Skeletal muscle satellite cell (primary cell): ENCODE measurements at regions not wholly inside any gene's neighbourhood (a gene's known extent, or its start where the extent isn't known, plus 50 kb on each side); places are given as distances from the start of the nearest gene placed in this dataset.

Source experiments
- H3K27me3 ChIP-seq: 2 replicates; pipeline ENCODE4 v1.7.0; 2013; ENCODE audit warnings: low read length; ENCODE audit not compliant: control insufficient read depth, insufficient read depth
- H3K36me3 ChIP-seq: 2 replicates; pipeline ENCODE4 v1.7.0; 2013; ENCODE audit warnings: mild to moderate bottlenecking, control low read depth, low read length; ENCODE audit not compliant: insufficient read depth
- H3K4me1 ChIP-seq: 2 replicates; pipeline ENCODE4 v1.7.0; 2013; ENCODE audit warnings: low read length; ENCODE audit not compliant: control insufficient read depth, insufficient read depth
- H3K4me2 ChIP-seq: 2 replicates; pipeline ENCODE4 v1.7.0; 2013; ENCODE audit warnings: mild to moderate bottlenecking, low read length
- H3K4me3 ChIP-seq: 2 replicates; pipeline ENCODE4 v1.7.0; 2013; ENCODE audit warnings: low read length
- H3K9ac ChIP-seq: 2 replicates; pipeline ENCODE4 v1.7.0; 2013; ENCODE audit warnings: mild to moderate bottlenecking, low read depth, low read length, moderate library complexity
- H3K9me3 ChIP-seq: replicated peaks from 2 replicates; pipeline ENCODE4 v1.7.0; 2013; ENCODE audit warnings: mild to moderate bottlenecking, control low read depth, low read length

DNA sequence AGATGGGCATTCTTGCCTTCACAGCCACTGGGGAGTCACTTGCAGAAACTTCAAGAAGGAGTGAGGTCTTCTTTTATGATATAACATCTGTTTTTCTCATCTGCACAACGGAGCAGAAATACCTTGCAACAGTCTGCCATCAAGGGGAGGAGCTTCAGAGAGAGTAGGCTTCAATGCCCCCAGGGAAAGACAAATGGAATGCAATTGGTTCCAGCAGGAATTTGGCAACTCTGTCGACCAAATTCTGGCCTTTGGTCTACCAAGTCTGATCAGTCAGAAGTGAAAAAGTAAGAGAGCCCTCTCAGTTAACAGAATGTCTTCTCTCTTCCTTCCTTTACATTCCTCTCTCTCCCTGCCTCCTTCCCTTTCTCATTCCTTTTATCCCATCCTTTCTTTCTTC is 229.3 kb downstream of the IDS start:
- Histone ChIP-seq H3K9ac (no peak overlapping the region), H3K4me2 (no peak overlapping the region)

DNA sequence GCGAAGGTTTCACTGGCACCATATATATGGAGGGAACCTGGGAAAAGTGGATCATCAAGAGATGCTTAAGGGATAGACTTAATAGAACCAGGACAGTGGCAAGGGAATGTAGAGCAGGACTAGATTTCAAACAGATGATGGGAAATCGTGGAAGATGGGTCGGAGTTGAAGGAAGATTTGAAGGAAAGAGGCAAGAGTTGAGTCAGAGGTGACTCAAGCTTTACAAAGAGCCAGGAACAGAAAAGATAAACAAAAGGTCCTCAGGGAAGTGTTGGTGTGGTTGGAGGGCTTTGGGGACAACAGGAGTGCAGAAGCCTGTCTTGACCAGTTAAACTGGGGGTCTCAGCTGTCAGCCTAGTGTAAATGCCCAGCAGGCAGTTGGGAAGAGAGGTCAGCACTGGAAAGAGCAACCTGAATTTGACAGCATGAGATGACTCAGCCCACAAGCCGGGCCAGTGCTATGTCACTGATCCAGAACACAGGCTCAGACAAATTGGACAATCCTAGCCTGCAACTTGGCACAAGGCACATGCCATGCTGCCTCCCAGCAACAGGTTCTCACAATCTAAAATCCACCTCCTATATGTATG is 230.5 kb downstream of the IDS start:
- Histone ChIP-seq H3K4me1 (peaks cover 9% of the 10 kb centered on the region), H3K9ac (no peak overlapping the region), H3K27me3 (no peaks in the 10 kb centered on the region), H3K4me3 (no peak overlapping the region), H3K36me3 (no peaks in the 10 kb centered on the region), H3K9me3 (no peaks in the 10 kb centered on the region), H3K4me2 (peak overlapping the region; percentile 2)

More for the DNA sequence above, 229.3 kb downstream of the IDS start:
- Histone ChIP-seq H3K9me3 (no peaks in the 10 kb centered on the region), H3K4me3 (no peak overlapping the region), H3K27me3 (no peaks in the 10 kb centered on the region), H3K4me1 (peaks cover 9% of the 10 kb centered on the region), H3K36me3 (no peaks in the 10 kb centered on the region)

DNA sequence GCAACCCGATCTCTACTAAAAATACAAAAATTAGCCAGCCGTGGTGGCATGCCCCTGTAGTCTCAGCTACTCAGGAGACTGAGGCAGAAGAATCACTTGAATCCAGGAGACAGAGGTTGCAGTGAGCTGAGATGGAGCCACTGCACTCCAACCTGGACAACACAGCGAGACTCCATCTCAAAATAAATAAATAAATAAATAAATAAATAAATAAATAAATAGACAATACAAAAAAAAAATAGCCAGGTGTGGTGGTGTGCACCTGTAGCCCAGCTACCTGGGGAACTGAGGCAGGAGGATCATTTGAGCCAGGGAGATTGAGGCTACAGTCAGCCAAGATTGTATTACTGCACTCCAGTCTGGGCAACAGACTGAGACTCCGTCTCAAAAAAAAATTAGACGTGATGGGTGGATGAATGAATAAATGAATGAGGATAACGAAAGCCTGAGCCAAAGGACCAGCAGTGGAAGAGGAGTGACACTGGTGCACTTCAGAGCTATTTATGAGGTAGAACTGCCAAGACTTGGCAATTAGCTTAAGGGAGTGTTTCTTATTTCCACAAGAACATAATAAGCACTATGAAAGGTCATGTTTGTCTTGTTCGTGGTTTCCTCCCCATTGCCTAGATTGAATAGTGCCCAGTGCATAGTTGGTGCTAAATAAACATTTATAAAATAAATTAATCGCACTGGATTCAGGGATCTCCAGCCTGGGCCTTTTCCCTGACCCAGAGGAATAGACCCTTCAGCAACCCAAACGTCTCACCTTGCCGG is 232.2 kb downstream of the IDS start:
- no peak overlapping the region for H3K9ac ChIP-seq
- no peak overlapping the region for H3K4me3 ChIP-seq
- no peak overlapping the region for H3K4me2 ChIP-seq
- peaks cover 9% of the 10 kb centered on the region for H3K4me1 ChIP-seq
- H3K36me3 ChIP-seq: no peaks in the 10 kb centered on the region
- H3K27me3 ChIP-seq: no peaks in the 10 kb centered on the region
- no peaks in the 10 kb centered on the region for H3K9me3 ChIP-seq

GRCh38 chrX:149267878-149268813 is 237.0 kb downstream of the IDS start:
- peaks cover 4% of the 10 kb centered on the region for H3K9me3 ChIP-seq
- H3K4me1 ChIP-seq: no peaks in the 10 kb centered on the region
- H3K4me2 ChIP-seq: no peak overlapping the region
- no peak overlapping the region for H3K4me3 ChIP-seq
- no peaks in the 10 kb centered on the region for H3K36me3 ChIP-seq
- H3K9ac ChIP-seq: no peak overlapping the region
- no peaks in the 10 kb centered on the region for H3K27me3 ChIP-seq

DNA sequence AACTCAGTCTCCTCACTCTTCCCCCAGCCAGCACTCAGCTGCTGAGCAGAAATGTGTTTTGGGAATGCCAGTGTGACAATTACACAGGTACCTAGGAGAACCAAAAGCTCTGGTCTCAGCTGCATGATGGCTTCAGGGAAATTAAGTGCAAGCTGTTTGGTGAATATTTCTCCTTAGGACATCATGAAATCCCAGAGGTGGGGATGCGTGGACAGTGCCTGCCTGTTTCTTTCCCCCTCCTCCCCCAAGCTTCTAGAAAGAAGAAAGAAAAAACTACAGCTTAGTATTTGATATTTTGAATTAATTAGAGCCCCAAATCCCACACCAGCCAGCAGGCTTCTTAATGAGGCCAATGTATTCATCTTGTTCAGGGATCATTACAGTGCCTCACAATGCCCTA is 243.0 kb downstream of the IDS start:
- Histone ChIP-seq H3K9ac (no peak overlapping the region), H3K36me3 (no peaks in the 10 kb centered on the region), H3K27me3 (no peaks in the 10 kb centered on the region), H3K9me3 (peaks cover 3% of the 10 kb centered on the region), H3K4me1 (peaks cover 8% of the 10 kb centered on the region), H3K4me3 (no peak overlapping the region), H3K4me2 (no peak overlapping the region)

- H3K36me3 ChIP-seq: no peaks in the 10 kb centered on the region
- H3K9me3 ChIP-seq: no peaks in the 10 kb centered on the region
- H3K27me3 ChIP-seq: no peaks in the 10 kb centered on the region
- no peak overlapping the region for H3K4me2 ChIP-seq
- H3K9ac ChIP-seq: no peak overlapping the region
- H3K4me1 ChIP-seq: peaks cover 8% of the 10 kb centered on the region
- no peak overlapping the region for H3K4me3 ChIP-seq
These were observed 245.9 kb downstream of the IDS start for GRCh38 chrX:149259241-149259640.

DNA sequence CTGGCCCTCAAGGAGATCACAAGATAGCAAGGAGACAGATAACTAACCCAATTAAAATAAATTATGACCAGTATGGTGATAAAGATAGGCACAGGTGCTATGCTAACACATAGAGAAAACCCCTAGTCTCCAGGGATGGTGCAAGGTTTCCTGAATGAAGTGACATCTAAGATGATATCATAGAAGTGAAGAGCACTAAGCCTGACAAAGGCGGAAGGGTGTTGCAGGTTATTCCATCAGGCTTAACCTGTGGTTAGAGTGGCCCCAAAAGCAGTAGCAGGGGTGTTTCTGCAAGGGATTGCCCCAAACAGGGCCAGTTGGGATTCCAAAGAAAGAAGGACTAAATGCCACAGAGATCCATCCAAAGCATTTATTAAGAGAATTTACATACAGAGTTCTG is 249.2 kb downstream of the IDS start:
- Histone ChIP-seq H3K4me3 (no peak overlapping the region), H3K9ac (no peak overlapping the region), H3K9me3 (no peaks in the 10 kb centered on the region), H3K4me1 (peaks cover 8% of the 10 kb centered on the region), H3K27me3 (no peaks in the 10 kb centered on the region), H3K4me2 (no peak overlapping the region), H3K36me3 (no peaks in the 10 kb centered on the region)

- H3K36me3 ChIP-seq: no peaks in the 10 kb centered on the region
- no peak overlapping the region for H3K4me3 ChIP-seq
- H3K9me3 ChIP-seq: no peaks in the 10 kb centered on the region
- peak overlapping the region; percentile 28 for H3K4me2 ChIP-seq
- H3K9ac ChIP-seq: peak overlapping the region; percentile 63
- H3K4me1 ChIP-seq: peaks cover 17% of the 10 kb centered on the region
- H3K27me3 ChIP-seq: no peaks in the 10 kb centered on the region
These were observed 257.0 kb downstream of the IDS start for GRCh38 chrX:149248073-149248625.

DNA sequence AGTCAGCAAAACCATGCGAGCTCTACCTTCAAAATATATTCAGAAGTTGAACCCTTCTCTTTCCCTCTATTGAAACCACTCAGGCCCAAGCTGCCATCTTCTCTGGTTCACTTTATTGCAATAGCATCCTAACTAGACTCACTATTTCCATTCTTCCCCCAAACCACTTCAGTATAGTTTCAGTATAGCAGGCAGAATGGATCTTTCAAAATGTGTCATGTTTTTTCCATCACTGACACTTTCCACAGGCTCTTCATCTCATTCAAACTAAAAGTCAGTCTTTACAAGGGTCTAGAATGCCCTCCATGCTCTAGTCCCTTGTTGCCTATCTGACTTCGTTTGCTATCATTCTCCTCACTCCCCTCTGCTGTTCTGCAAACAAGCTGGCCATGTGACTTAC is 274.4 kb downstream of the IDS start:
- H3K9ac ChIP-seq: no peak overlapping the region
- no peaks in the 10 kb centered on the region for H3K4me1 ChIP-seq
- H3K9me3 ChIP-seq: no peaks in the 10 kb centered on the region
- H3K4me2 ChIP-seq: no peak overlapping the region
- no peaks in the 10 kb centered on the region for H3K27me3 ChIP-seq
- no peaks in the 10 kb centered on the region for H3K36me3 ChIP-seq
- H3K4me3 ChIP-seq: no peak overlapping the region

DNA sequence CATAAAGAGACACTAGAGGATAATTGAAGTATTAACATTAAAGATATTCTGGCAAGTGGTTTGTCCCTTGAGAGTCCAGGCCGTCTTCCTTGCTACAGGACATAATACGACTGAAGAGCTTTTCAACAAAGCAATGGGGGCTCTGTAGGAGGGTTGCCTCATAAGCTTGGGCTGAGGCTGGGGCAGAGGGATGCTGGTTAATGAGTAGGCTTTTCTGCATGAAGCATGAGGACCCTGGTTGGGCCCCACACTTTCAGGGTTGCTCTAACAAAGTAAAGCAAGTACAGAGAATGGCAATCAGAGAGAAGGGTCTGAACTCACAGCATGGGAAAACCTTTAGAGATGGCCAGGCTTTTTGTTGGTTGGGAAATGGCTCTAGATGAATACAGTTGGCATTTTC is 281.3 kb downstream of the IDS start:
- no peak overlapping the region for H3K4me2 ChIP-seq
- no peaks in the 10 kb centered on the region for H3K27me3 ChIP-seq
- no peaks in the 10 kb centered on the region for H3K36me3 ChIP-seq
- H3K4me3 ChIP-seq: no peak overlapping the region
- no peak overlapping the region for H3K9ac ChIP-seq
- no peaks in the 10 kb centered on the region for H3K9me3 ChIP-seq
- no peaks in the 10 kb centered on the region for H3K4me1 ChIP-seq

DNA sequence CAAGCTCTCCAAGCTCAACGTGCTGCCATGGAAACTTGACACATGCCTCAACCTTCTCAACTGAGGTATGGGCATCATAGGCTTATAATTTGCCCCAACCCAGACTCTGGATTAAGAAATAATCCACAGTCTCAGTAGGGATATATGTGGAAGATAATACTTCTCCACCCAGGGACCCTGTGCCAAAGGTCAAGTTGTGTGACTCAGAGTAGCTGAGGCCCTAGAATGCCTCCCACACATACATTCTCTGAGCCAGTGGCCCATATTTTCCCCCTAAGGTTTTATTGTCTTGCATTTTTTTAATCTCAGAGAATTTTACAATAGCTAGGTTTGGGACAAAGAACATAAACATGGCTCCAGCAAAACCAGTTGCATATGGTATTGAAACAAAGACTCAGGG is 283.1 kb downstream of the IDS start:
- Histone ChIP-seq H3K4me2 (no peak overlapping the region), H3K27me3 (no peaks in the 10 kb centered on the region), H3K4me1 (no peaks in the 10 kb centered on the region), H3K36me3 (no peaks in the 10 kb centered on the region), H3K9me3 (no peaks in the 10 kb centered on the region), H3K9ac (no peak overlapping the region), H3K4me3 (no peak overlapping the region)
